SK-N-SH (cell line): ENCODE measurements at regions not wholly inside any gene's neighbourhood (a gene's known extent, or its start where the extent isn't known, plus 50 kb on each side); places are given as distances from the start of the nearest gene placed in this dataset.

Experiments
- CTCF ChIA-PET: fragments of 300-600, 350-600 bp; formaldehyde crosslinking; extraction: SDS; loops from one replicate; lab custom pipeline; 2021; lab: Yijun Ruan, JAX
- POLR2A ChIA-PET: fragments of 350-600 bp; sonication (Branson Sonifier 250); formaldehyde crosslinking; extraction: SDS; loops from one replicate; lab custom pipeline; 2020; ENCODE audit warnings: antibody characterized with exemption, inconsistent platforms; lab: Yijun Ruan, JAX
- DNase-seq: peaks from one replicate; pipeline ENCODE4 v3.0.0; 2012
- H2AFZ ChIP-seq: fragments of 200-600 bp; sonication (generic); 2 replicates; pipeline ENCODE4 v1.8.1; 2016; ENCODE audit warnings: antibody characterized with exemption, mild to moderate bottlenecking, low read depth
- H3F3A ChIP-seq: fragments of 200-600 bp; sonication (generic); replicated peaks from 2 replicates; pipeline ENCODE3; 2016; ENCODE audit warnings: antibody characterized with exemption, mild to moderate bottlenecking; ENCODE audit not compliant: insufficient read depth
- H3K27ac ChIP-seq, 2 experiments: fragments of 200-500 bp in 1 of 2; fragments of 200-600 bp in 1 of 2; sonication (Bioruptor generic) in 1 of 2; sonication (generic), shearing (Covaris generic) in 1 of 2; 2 replicates each; pipeline versions ENCODE4 v1.5.1 to v1.6.1; 2014 to 2016; ENCODE audit warnings: low read depth in 2 of 2, inconsistent platforms in 1 of 2, low read length in 1 of 2, mild to moderate bottlenecking in 1 of 2, mixed read lengths in 1 of 2
- H3K27me3 ChIP-seq: fragments of 200-600 bp; sonication (generic), shearing (Covaris generic); 2 replicates; pipeline ENCODE4 v1.6.1; 2016; ENCODE audit warnings: mixed run types; ENCODE audit not compliant: insufficient read depth
- H3K36me3 ChIP-seq, 2 experiments: fragments of 200-500 bp in 1 of 2; fragments of 200-600 bp in 1 of 2; sonication (Bioruptor generic) in 1 of 2; sonication (generic) in 1 of 2; replicated peaks in 1 of 2; 2 replicates each; pipeline versions ENCODE3 to v1.5.1; 2014 to 2016; ENCODE audit warnings: low read length in 1 of 2, mild to moderate bottlenecking in 1 of 2; ENCODE audit not compliant: insufficient read depth in 2 of 2, control insufficient read depth in 1 of 2
- H3K4me1 ChIP-seq, 2 experiments: fragments of 200-500 bp in 1 of 2; fragments of 200-600 bp in 1 of 2; sonication (Bioruptor generic) in 1 of 2; sonication (generic), shearing (Covaris generic) in 1 of 2; 2 replicates each; pipeline versions ENCODE4 v1.5.1 to v1.6.1; 2014 to 2016; ENCODE audit warnings: low read depth in 1 of 2, low read length in 1 of 2, mixed run types in 1 of 2; ENCODE audit not compliant: insufficient read depth in 2 of 2, control insufficient read depth in 1 of 2
- H3K4me2 ChIP-seq: fragments of 200-600 bp; sonication (generic), shearing (Covaris generic); 2 replicates; pipeline ENCODE4 v1.6.1; 2017; ENCODE audit warnings: mixed run types
- H3K4me3 ChIP-seq, 2 experiments: fragments of 200-500 bp in 1 of 2; fragments of 200-600 bp in 1 of 2; sonication (Bioruptor generic) in 1 of 2; sonication (generic), shearing (Covaris generic) in 1 of 2; 2 replicates each; pipeline versions ENCODE4 v1.5.1 to v1.8.1; 2014 to 2016; ENCODE audit warnings: low read depth in 2 of 2, inconsistent platforms in 1 of 2, low read length in 1 of 2, mild to moderate bottlenecking in 1 of 2, mixed read lengths in 1 of 2, moderate library complexity in 1 of 2
- H3K79me2 ChIP-seq: fragments of 200-600 bp; sonication (generic); 2 replicates; pipeline ENCODE4 v1.8.1; 2017; ENCODE audit warnings: mild to moderate bottlenecking; ENCODE audit not compliant: insufficient read depth
- H3K9ac ChIP-seq: fragments of 200-600 bp; sonication (generic); 2 replicates; pipeline ENCODE4 v1.6.1; 2017; ENCODE audit warnings: mixed run types
- H3K9me2 ChIP-seq: fragments of 200-600 bp; sonication (generic); 2 replicates; pipeline ENCODE4 v1.6.1; 2017; ENCODE audit warnings: mixed run types
- H3K9me3 ChIP-seq: fragments of 200-600 bp; sonication (generic); 2 replicates; pipeline ENCODE4 v1.6.1; 2017; ENCODE audit warnings: mixed run types, mild to moderate bottlenecking, moderate library complexity
- H4K20me1 ChIP-seq: fragments of 200-600 bp; sonication (generic); 2 replicates; pipeline ENCODE4 v1.6.1; 2017; ENCODE audit warnings: mild to moderate bottlenecking, mixed run types; ENCODE audit not compliant: insufficient read depth
- CHD2 ChIP-seq: fragments of 150-350 bp; IDR thresholded peaks from 2 replicates; pipeline ENCODE4 v1.6.1; 2018; ENCODE audit warnings: low read length; ENCODE audit not compliant: partially characterized antibody
- ELF1 ChIP-seq: IDR thresholded peaks from 2 replicates; pipeline ENCODE4 v1.4.0; 2012
- EZH2phosphoT487 ChIP-seq: fragments of 200-600 bp; sonication (generic); IDR thresholded peaks from 2 replicates; pipeline ENCODE4 v1.6.1; 2017; ENCODE audit warnings: low read depth, mixed run types, mild to moderate bottlenecking, antibody characterized with exemption, moderate library complexity, borderline replicate concordance
- FOXJ3 ChIP-seq: sonication (generic); formaldehyde crosslinking; IDR thresholded peaks from 2 replicates; pipeline ENCODE4 v1.5.1; 2020; ENCODE audit warnings: mild to moderate bottlenecking, missing genetic modification reagents
- FOXM1 ChIP-seq: IDR thresholded peaks from 2 replicates; pipeline ENCODE4 v1.4.0; 2012; ENCODE audit warnings: low read depth, mild to moderate bottlenecking
- GABPA ChIP-seq: IDR thresholded peaks from 2 replicates; pipeline ENCODE4 v1.4.0; 2012; ENCODE audit warnings: low read depth, mild to moderate bottlenecking
- MXI1 ChIP-seq: IDR thresholded peaks from 2 replicates; pipeline ENCODE4 v1.6.1; 2012; ENCODE audit warnings: mild to moderate bottlenecking, low read depth, low read length, improper control_type of control experiment
- NFIC ChIP-seq: IDR thresholded peaks from 2 replicates; pipeline ENCODE4 v1.4.0; 2012; ENCODE audit warnings: borderline replicate concordance
- NRF1 ChIP-seq: IDR thresholded peaks from 2 replicates; pipeline ENCODE4 v1.6.1; 2012; ENCODE audit warnings: low read depth, mild to moderate bottlenecking, low read length
- POLR2AphosphoS5 ChIP-seq: IDR thresholded peaks from 2 replicates; pipeline ENCODE4 v1.6.1; 2012; ENCODE audit warnings: low read depth, low read length
- RAD21 ChIP-seq: IDR thresholded peaks from 2 replicates; pipeline ENCODE4 v1.6.1; 2012; ENCODE audit warnings: mild to moderate bottlenecking, low read length
- SIN3A ChIP-seq: IDR thresholded peaks from 2 replicates; pipeline ENCODE4 v1.6.1; 2012; ENCODE audit warnings: low read depth, mild to moderate bottlenecking, low read length, moderate library complexity, borderline replicate concordance
- TAF1 ChIP-seq: IDR thresholded peaks from 2 replicates; pipeline ENCODE4 v1.6.1; 2012; ENCODE audit warnings: low read depth, mild to moderate bottlenecking, low read length, moderate library complexity, borderline replicate concordance
- TEAD4 ChIP-seq: IDR thresholded peaks from 2 replicates; pipeline ENCODE4 v1.4.0; 2012; ENCODE audit warnings: mild to moderate bottlenecking, borderline replicate concordance; ENCODE audit not compliant: insufficient read depth
- YY1 ChIP-seq: IDR thresholded peaks from 2 replicates; pipeline ENCODE4 v1.4.0; 2012; ENCODE audit warnings: low read depth, mild to moderate bottlenecking
- WGBS: methylation state at CpG from one replicate; pipeline ENCODE4 v1.1.6; 2017; ENCODE audit warnings: low lambda C conversion rate; 5-methylcytosine and 5-hydroxymethylcytosine counted together
- TF ChIP-seq, protein P1 (sequence below): IDR thresholded peaks from 2 replicates; pipeline ENCODE4 v1.4.0; 2012; ENCODE audit warnings: low read depth, borderline replicate concordance
- TF ChIP-seq, protein P2 (sequence below): IDR thresholded peaks from 2 replicates; pipeline ENCODE4; 2012

DNA sequence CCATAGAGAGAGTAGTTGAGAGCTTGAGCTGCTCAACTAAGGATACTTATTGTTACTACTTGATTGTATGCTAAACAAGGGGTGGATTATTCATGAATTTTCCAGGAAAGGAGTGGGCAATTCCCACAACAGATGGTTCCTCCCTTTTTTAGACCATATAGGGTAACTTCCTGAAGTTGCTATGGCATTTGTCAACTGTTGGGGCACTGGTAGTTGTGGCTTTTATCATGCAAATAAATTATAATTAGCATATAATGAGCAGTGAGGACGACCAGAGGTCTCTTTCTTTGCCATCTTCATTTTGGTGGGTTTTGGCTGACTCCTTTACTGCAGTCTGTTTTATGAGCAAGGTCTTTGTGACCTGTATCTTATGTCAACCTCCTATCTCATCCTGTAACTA, 1403.5 kb upstream of the PABPC4L start:
- TF ChIP-seq RAD21, result no peak
- no peak for TF ChIP-seq FOXJ3 (CRISPR knock-in tag)
- TF ChIP-seq YY1, result no peak
- no peak for TF ChIP-seq ELF1
- TF ChIP-seq, protein P1, sequence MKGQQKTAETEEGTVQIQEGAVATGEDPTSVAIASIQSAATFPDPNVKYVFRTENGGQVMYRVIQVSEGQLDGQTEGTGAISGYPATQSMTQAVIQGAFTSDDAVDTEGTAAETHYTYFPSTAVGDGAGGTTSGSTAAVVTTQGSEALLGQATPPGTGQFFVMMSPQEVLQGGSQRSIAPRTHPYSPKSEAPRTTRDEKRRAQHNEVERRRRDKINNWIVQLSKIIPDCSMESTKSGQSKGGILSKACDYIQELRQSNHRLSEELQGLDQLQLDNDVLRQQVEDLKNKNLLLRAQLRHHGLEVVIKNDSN, result no peak
- TF ChIP-seq CHD2, result no peak
- TF ChIP-seq NRF1, result no peak
- TF ChIP-seq POLR2AphosphoS5, result no peak
- TF ChIP-seq MXI1, result no peak
- TF ChIP-seq GABPA, result no peak
- TF ChIP-seq TAF1, result no peak
- Histone ChIP-seq H3K4me1 (no peaks in the 10 kb centered on the region), H3K9ac (no peak overlapping the region), H3F3A (no peaks in the 10 kb centered on the region), H3K4me3 (no peak overlapping the region), H3K27me3 (no peaks in the 10 kb centered on the region; the same call in 1 of the 2 replicates), H3K27ac (no peak overlapping the region), H3K79me2 (no peaks in the 10 kb centered on the region), H3K4me2 (no peak overlapping the region), H3K9me2 (no peaks in the 10 kb centered on the region), H3K36me3 (no peaks in the 10 kb centered on the region), H4K20me1 (no peaks in the 10 kb centered on the region), H2AFZ (no peak overlapping the region), H3K9me3 (no peaks in the 10 kb centered on the region)
- WGBS, result 0% methylated on average over 1 of the region's 1 CpG
- CTCF ChIA-PET, result no interaction called here
- no peak for DNase-seq
- POLR2A ChIA-PET, result no interaction called here

DNA sequence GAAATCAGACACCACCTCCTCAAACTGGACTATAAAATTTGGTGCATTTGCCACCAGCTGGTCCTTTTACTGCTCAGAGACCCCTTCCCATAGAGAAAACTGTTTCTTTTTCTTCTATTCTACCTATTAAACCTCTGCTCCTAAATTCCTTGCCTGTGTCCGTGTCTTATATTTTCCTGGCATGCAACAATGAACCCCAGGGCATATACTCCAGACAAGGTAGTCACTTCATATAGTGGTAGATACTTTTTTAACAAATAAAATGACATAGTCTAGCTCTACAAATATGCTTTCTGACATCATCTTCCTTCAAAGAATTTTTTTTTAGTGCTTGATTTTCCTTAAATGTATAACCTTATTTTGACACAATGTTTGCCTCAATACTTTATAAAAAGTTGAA, 1402.9 kb upstream of the PABPC4L start:
- H3K4me2 ChIP-seq, result no peak overlapping the region
- H3K9ac ChIP-seq, result no peak overlapping the region
- no peak overlapping the region for H3K27ac ChIP-seq
- H3K4me3 ChIP-seq, result no peak overlapping the region
- no peak overlapping the region for H2AFZ ChIP-seq
- H3K27me3 ChIP-seq, result no peaks in the 10 kb centered on the region; the same call in 1 of the 2 replicates
- H3K9me2 ChIP-seq, result no peaks in the 10 kb centered on the region
- no peaks in the 10 kb centered on the region for H3K36me3 ChIP-seq
- 0% methylated on average over 1 of the region's 1 CpG for WGBS
- no peaks in the 10 kb centered on the region for H3K4me1 ChIP-seq
- no peaks in the 10 kb centered on the region for H3K9me3 ChIP-seq
- H4K20me1 ChIP-seq, result no peaks in the 10 kb centered on the region
- POLR2A ChIA-PET, result no interaction called here
- H3F3A ChIP-seq, result no peaks in the 10 kb centered on the region
- DNase-seq, result no peak
- CTCF ChIA-PET, result no interaction called here
- TF ChIP-seq MXI1 (no peak), TEAD4 (no peak), EZH2phosphoT487 (no peak), NFIC (no peak), FOXM1 (no peak), SIN3A (no peak), YY1 (no peak), GABPA (no peak), NRF1 (no peak)
- TF ChIP-seq, protein P2, sequence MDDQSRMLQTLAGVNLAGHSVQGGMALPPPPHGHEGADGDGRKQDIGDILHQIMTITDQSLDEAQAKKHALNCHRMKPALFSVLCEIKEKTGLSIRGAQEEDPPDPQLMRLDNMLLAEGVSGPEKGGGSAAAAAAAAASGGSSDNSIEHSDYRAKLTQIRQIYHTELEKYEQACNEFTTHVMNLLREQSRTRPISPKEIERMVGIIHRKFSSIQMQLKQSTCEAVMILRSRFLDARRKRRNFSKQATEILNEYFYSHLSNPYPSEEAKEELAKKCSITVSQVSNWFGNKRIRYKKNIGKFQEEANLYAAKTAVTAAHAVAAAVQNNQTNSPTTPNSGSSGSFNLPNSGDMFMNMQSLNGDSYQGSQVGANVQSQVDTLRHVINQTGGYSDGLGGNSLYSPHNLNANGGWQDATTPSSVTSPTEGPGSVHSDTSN, result no peak
- TF ChIP-seq, protein P1, result no peak
- TF ChIP-seq, all 33 proteins: peak for 0
- H3K79me2 ChIP-seq, result no peaks in the 10 kb centered on the region
